Transverse colon (tissue), 4 donors: ENCODE measurements at regions not wholly inside any gene's neighbourhood (a gene's known extent, or its start where the extent isn't known, plus 50 kb on each side); places are given as distances from the start of the nearest gene placed in this dataset.

ENCODE experiments used
- CTCF ChIP-seq, 5 experiments: fragments of 200-600 bp in 3 of 5; fragments of 450-650 bp in 2 of 5; sonication (generic) in 3 of 5; IDR thresholded peaks; 1 replicate in 2 of 5; 2 replicates in 3 of 5; pipeline ENCODE4 v1.5.1; 2016 to 2017; ENCODE audit warnings: antibody characterized with exemption in 5 of 5, inconsistent platforms in 3 of 5, mild to moderate bottlenecking in 2 of 5, moderate library complexity in 1 of 5
- EP300 ChIP-seq: sonication (generic); formaldehyde crosslinking; IDR thresholded peaks from one replicate; pipeline ENCODE4 v1.6.1; 2017; ENCODE audit warnings: antibody characterized with exemption, low read depth
- POLR2AphosphoS5 ChIP-seq, 3 donors: sonication (generic); formaldehyde crosslinking; IDR thresholded peaks; one replicate each; pipeline ENCODE4 v1.6.1; 2016; ENCODE audit warnings: antibody characterized with exemption in 3 of 3

DNA sequence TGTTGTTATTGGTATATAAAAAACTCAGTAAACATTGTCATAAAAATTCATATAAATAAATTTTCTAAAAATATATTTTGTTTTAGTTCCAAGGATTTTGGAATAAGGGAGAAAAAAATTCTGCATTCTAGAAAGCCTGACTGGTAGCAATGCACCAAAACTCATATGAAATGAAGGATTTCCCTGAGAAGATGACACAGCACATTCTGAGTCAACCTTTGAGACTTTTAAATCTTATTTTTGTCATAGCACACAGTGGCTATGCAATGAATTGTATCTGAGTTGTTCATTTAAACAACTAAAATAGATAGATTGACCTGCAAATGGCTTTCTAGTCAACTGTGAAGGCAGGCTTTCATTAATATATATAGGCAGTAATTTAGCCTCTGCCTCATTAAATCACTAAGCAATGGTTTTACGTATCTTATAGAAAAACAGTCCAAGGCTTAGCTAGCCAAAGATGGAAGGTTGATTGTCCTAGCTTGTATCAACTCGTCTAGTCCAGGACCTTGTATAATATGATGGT is 239.1 kb upstream of the NEIL3 start:
- TF ChIP-seq EP300, result no peak
- TF ChIP-seq POLR2AphosphoS5 (IDR thresholded peaks at IDR 0.05), result no peak
- no peak for TF ChIP-seq CTCF (IDR thresholded peaks at IDR 0.05)
